ENCODE measurements at regions not wholly inside any gene's neighbourhood (a gene's known extent, or its start where the extent isn't known, plus 50 kb on each side); places are given as distances from the start of the nearest gene placed in this dataset.

- TF ChIP-seq CTCF (conservative IDR thresholded peaks at IDR 0.05 in 1 of 2, IDR thresholded peaks at IDR 0.05 in 1 of 2; ENCODE audit: low read depth in 1 of 2, low read length in 2 of 2) = no peak
- TF ChIP-seq EZH2 (IDR thresholded peaks at IDR 0.05; ENCODE audit: low read length, missing control alignments) = no peak
Observed at GRCh38 chr14:30221546-30221945, 293.9 kb upstream of the PRKD1 start.
